ENCODE measurements at regions not wholly inside any gene's neighbourhood (a gene's known extent, or its start where the extent isn't known, plus 50 kb on each side); places are given as distances from the start of the nearest gene placed in this dataset.

- no peak for DNase-seq (ENCODE audit: low spot score)
Measured at GRCh38 chr1:29648026-29648425, 411.7 kb downstream of the PTPRU start.

DNA sequence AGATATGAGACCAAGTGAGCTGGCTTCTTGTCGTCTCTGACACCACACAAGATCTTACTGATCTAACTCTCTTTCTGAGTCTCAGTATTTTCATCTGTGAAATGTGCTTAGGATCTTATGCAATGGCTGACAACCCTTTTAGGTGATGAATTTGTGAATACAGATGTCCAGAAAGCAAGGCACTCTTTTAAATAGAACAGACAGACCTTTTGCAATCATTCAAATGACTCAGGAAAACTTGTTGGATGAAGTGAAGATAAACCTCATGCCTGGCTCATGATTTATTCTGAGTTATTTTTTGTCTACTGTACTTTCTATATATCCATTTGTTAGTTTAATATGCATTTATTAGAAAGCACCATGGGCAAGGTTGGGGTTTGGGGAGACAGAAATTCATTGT lies 411.3 kb downstream of the PTPRU start:
- no peak for DNase-seq (ENCODE audit: low spot score)

DNA sequence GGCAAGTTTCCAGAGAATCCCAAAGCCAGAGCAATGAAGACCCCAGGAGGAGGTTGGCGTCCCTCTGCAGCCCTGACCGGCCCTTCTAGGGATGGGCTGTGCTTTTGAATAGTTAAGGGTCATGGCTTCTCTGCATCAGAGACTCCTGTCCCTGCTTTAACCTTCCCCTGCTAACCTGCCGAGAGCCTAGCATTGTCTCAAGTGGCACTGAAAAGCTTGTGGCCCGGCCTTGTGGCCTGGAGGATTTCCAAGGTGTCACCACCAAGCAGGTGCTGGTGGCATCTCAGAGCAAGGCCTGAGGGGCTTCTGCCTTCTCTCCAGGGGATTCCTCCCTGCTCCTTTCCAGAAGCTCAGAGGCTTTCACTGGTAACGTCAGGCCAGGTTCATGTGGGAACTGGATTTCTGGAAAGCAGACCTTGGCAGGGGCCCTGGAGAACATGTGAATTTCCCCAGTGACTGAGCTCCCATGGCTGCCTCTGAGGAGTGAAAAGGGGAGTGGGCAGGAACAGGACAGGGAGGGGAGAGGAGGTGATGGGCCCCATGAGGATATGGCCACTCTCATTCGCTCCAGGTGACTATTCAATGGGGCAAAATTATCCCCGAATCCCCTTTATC lies 409.9 kb downstream of the PTPRU start:
- no peak for DNase-seq (ENCODE audit: low spot score)

- no peak for DNase-seq (ENCODE audit: low spot score)
Measured at GRCh38 chr1:29645586-29645985, 409.3 kb downstream of the PTPRU start.

DNA sequence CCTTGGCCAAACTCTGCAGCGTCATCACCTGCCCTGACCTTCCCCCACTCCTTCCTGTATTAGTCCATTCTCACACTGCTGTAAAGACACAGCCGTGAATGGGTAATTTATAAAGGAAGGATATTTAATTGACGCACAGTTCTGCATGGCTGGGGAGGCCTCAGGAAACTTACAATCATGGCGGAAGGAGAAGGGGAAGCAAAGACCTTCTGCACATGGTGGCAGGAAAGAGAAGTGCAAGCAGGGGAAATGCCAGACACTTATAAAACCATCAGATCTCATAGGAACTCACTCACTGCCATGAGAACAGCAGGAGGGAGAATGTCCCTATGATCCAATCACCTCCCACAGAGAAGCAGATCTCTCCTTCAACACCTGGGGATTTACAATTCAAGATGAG lies 408.5 kb downstream of the PTPRU start:
- DNase-seq (ENCODE audit: low spot score) = no peak

- DNase-seq (ENCODE audit: low spot score) = no peak
Measured at GRCh38 chr1:29643838-29644440, 407.6 kb downstream of the PTPRU start.

- DNase-seq (ENCODE audit: low spot score) = no peak
Measured at GRCh38 chr1:29643281-29643680, 407.0 kb downstream of the PTPRU start.

GRCh38 chr1:29642519-29642918 lies 406.2 kb downstream of the PTPRU start:
- DNase-seq (ENCODE audit: low spot score) = no peak

GRCh38 chr1:29641921-29642320 lies 405.6 kb downstream of the PTPRU start:
- DNase-seq (ENCODE audit: low spot score) = no peak

- DNase-seq (ENCODE audit: low spot score) = no peak
Measured at GRCh38 chr1:29640428-29640785, 404.1 kb downstream of the PTPRU start.

DNA sequence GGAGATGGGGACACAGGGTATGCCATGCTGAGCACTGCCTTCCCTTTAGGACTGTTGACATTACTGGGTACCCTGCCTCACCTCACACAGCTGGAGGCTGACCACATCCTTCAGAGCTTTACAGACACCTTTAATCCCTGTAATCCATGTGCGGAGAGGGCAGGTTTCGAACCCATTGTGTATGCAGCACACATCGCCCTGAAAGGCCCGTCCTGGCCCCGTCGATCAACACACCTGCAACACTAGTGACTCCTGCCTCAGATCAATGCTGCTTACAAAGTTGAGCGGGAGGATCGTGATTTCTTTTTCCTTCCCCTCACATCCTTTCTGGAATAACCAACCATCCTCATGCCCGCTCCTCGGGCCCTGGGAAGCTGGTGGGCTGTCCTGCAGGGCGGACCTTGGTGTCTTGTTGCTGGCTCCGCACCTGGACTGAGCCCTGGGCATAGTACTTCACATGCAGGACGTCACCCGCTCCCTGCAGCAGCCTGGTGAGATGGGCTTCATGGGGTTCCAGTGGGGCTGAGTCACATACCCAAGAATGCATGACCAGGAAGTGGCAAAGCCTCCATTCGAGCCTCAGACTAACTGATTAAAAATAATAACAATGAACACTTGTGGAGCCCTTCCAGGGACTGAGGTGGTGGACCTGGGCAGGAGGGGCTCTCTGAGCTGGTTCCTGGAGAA lies 403.6 kb downstream of the PTPRU start:
- DNase-seq (ENCODE audit: low spot score) = no peak

DNA sequence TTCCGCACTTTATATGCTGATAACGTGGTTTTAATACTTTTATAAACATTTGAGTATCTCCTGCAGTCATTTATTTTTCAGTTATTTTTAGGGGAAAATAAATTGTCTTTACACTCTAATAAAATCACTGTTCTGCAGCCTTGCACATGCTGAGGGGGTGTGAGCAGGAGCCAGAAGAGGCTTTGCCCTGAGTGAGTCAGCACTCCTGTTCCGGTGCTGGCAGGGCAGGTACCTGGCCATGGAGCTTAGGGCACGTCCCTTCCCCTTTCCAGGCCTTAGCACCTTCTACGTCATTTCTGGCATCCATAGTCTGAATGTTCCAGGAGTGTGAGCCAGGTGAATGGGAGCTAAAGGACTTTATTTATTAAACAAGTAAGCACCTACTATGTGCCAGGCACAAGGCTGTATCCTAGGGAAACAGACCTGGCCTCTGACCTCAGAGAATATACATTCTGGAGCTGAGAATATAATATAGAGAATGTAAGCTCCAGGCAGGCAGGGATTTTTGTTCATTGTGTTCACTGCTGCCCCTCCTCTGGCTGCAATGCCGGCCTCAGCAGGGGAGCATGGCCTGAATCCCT lies 402.9 kb downstream of the PTPRU start:
- no peak for DNase-seq (ENCODE audit: low spot score)

DNA sequence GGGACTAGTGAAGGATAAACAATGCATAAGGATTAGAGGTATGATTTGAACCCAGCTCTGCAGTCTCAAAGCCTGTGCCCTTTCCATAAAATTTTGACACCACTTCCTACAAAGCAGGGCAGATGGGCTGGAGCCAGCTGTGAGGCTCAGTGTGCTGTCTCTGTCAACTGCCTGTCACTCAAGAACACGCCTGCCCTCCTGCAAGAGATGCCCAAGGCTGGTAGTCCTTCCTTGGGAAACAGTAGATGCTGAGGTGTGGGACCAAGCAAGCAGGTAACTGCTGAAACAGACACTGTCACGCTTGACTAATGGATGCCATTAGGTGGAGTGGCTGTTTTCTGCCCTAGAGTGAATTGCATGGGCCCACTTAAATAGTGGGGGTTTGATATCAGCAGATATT lies 402.0 kb downstream of the PTPRU start:
- no peak for DNase-seq (ENCODE audit: low spot score)

- no peak for DNase-seq (ENCODE audit: low spot score)
Measured at GRCh38 chr1:29636936-29637335, 400.6 kb downstream of the PTPRU start.

GRCh38 chr1:29635501-29636263 lies 399.4 kb downstream of the PTPRU start:
- no peak for DNase-seq (ENCODE audit: low spot score)

DNA sequence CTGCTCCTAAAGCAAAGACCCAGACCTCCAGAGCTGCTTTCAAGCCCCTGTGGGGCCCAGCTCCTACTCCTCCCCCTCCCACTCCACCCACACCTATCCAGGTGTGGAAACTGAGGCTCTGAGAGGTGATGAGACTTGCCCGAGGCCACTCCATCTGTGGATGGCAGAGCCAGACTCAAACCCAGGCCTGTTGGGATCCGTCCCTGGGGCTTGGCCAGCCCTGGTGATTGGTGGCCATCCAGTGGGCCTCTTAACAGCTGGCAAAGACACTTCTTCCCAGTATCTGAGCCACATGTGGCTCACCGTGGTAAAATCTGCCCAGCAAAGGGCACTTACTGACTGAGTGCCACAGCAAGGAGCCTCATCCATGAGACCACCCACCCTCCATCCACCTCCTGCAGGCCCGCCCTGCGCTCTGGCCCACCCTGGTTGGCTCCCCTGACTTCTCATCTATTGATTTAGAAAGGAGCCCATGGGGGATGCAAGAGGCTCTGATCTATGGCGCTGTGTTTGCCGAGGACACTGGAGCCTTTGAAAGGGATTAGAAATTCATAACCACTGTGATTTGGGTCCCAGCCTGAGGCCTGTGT lies 398.5 kb downstream of the PTPRU start:
- DNase-seq (ENCODE audit: low spot score) = no peak

GRCh38 chr1:29634324-29634723 lies 398.0 kb downstream of the PTPRU start:
- no peak for DNase-seq (ENCODE audit: low spot score)

DNA sequence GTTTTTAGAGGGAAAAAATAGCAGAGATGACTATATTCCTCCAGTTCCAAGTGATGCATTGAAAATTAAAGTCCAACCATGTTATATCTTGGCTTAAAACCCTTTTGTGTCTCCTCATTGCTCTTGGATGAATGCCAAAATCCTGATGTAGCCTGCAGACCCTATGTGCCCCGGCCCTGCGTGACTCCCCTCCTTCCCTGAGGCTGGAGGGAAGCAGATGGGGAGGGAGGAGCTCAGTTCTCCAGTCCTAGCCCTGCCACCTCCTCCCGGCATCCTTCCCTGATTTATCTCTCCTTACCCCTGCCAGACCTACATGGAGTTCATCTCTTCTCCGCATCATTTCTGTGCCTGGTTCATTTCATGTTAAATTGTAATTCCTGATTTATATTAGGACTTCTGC lies 397.4 kb downstream of the PTPRU start:
- DNase-seq (ENCODE audit: low spot score) = no peak

GRCh38 chr1:29632806-29633615 lies 396.7 kb downstream of the PTPRU start:
- no peak for DNase-seq (ENCODE audit: low spot score)

DNA sequence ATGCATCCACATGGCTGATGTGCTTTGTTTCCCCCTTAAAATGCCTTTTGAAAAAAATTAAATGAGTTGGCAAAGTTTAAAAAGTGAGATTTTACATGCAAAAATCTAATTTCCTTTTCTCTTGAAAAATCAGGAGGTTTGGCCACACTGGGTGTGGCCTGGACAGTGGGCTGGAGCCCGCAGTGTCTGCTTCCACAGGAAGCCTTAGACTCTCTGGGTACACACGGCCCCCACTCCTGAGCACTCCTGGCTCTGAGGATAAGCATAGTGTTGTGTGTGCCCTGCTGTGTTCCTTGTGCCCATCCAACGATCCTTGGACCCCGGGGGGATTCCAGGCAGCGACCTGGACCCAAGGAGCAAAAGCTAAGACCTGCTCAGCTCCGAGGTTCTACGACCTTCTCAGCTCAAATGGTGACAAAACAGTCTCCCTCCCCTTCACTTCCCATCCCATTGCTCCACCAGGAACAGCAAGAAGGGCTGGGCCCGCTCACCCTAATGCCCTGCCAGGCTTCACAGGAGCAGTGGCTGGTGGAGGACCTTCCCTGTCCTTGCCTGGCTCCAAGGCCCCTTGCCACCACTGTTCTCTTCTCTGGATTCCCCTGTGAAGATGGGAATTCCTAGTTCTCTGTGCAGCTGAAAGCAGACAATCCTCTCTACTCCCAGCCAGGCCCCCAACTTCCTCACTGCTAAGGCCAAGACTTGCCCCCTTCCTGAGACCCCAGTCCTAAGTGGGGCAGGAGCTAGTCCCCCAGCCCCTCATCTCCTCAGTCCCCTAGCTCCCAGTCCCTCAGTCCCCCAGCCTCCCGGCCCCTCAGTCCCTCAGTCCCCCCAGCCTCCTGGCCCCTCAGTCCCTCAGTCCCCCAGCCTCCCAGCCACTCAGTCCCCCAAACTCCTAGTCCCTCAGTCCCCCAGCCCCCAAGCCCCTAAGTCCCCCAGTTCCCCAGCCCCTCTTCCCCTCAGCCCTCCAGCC lies 395.8 kb downstream of the PTPRU start:
- DNase-seq (ENCODE audit: low spot score) = no peak
